Amniotic epithelial cell (primary cell): ENCODE measurements at regions not wholly inside any gene's neighbourhood (a gene's known extent, or its start where the extent isn't known, plus 50 kb on each side); places are given as distances from the start of the nearest gene placed in this dataset.
"Not testable (repeated sequence)": the region's sequence is repeated elsewhere in the genome, so short reads cannot be mapped to it uniquely, and the experiment has no call there.

ENCODE experiments used
- DNase-seq: peaks from one replicate; pipeline ENCODE4 v3.0.0-alpha.2; 2010; ENCODE audit warnings: low read depth

- DNase-seq = no peak
Observed at GRCh38 chr13:82176751-82177150, 1705.5 kb downstream of the SLITRK1 start.

- DNase-seq = no peak
Observed at GRCh38 chr13:82165396-82166174, 1716.7 kb downstream of the SLITRK1 start.

GRCh38 chr13:82164780-82165395, 1717.4 kb downstream of the SLITRK1 start:
- not testable (repeated sequence) for DNase-seq

- DNase-seq = peak; percentile 3
Observed at GRCh38 chr13:82147526-82147925, 1734.7 kb downstream of the SLITRK1 start.

- DNase-seq = no peak
Observed at GRCh38 chr13:82136880-82137279, 1745.4 kb downstream of the SLITRK1 start.

GRCh38 chr13:82129281-82129680, 1753.0 kb downstream of the SLITRK1 start:
- DNase-seq = no peak

- DNase-seq = no peak
Observed at GRCh38 chr13:82118589-82118988, 1763.7 kb downstream of the SLITRK1 start.

- no peak for DNase-seq
Observed at GRCh38 chr13:82116422-82116989, 1765.8 kb downstream of the SLITRK1 start.

GRCh38 chr13:82115391-82115790, 1766.9 kb downstream of the SLITRK1 start:
- DNase-seq = no peak

GRCh38 chr13:82096256-82096655, 1755.3 kb upstream of the SPRY2 start:
- no peak for DNase-seq

GRCh38 chr13:82092312-82092711, 1751.4 kb upstream of the SPRY2 start:
- peak; percentile 1 for DNase-seq

GRCh38 chr13:82088781-82089180, 1747.9 kb upstream of the SPRY2 start:
- peak; percentile 20 for DNase-seq

GRCh38 chr13:82076496-82076895, 1735.6 kb upstream of the SPRY2 start:
- DNase-seq = no peak

- DNase-seq = no peak
Observed at GRCh38 chr13:82070416-82070815, 1729.5 kb upstream of the SPRY2 start.

GRCh38 chr13:82062772-82063171, 1721.8 kb upstream of the SPRY2 start:
- peak; percentile 4 for DNase-seq

- DNase-seq = no peak
Observed at GRCh38 chr13:82058364-82058763, 1717.4 kb upstream of the SPRY2 start.

GRCh38 chr13:82045316-82045715, 1704.4 kb upstream of the SPRY2 start:
- not testable (repeated sequence) for DNase-seq

- DNase-seq = no peak
Observed at GRCh38 chr13:82036602-82037001, 1695.7 kb upstream of the SPRY2 start.

GRCh38 chr13:82011355-82011754, 1670.4 kb upstream of the SPRY2 start:
- DNase-seq = no peak

GRCh38 chr13:82010780-82011179, 1669.9 kb upstream of the SPRY2 start:
- no peak for DNase-seq

GRCh38 chr13:82002710-82003109, 1661.8 kb upstream of the SPRY2 start:
- no peak for DNase-seq

- DNase-seq = no peak
Observed at GRCh38 chr13:81995316-81995715, 1654.4 kb upstream of the SPRY2 start.

GRCh38 chr13:81990652-81991051, 1649.7 kb upstream of the SPRY2 start:
- no peak for DNase-seq
